ENCODE measurements at regions not wholly inside any gene's neighbourhood (a gene's known extent, or its start where the extent isn't known, plus 50 kb on each side); places are given as distances from the start of the nearest gene placed in this dataset.

- Histone ChIP-seq H3K4me2 (ENCODE audit: low read length) (no peak overlapping the region), H3K79me2 (ENCODE audit: control insufficient read depth, low read length) (no peaks in the 10 kb centered on the region), H3K9me2 (replicated peaks; ENCODE audit: control insufficient read depth, low read length) (no peaks in the 10 kb centered on the region), H3K4me1 (ENCODE audit: control insufficient read depth, low read length) (no peaks in the 10 kb centered on the region), H3K4me3 (ENCODE audit: low read length) (no peak overlapping the region), H3K27me3 (ENCODE audit: control insufficient read depth, low read length) (no peaks in the 10 kb centered on the region), H3K27ac (ENCODE audit: low read depth, low read length) (no peak overlapping the region), H3F3A (ENCODE audit: control insufficient read depth, insufficient read depth) (no peaks in the 10 kb centered on the region), H4K20me1 (ENCODE audit: control insufficient read depth, insufficient read depth, low read depth, low read length) (no peaks in the 10 kb centered on the region), H3K9me3 (ENCODE audit: control insufficient read depth, insufficient read depth, low read length) (no peaks in the 10 kb centered on the region), H3K36me3 (ENCODE audit: control insufficient read depth, low read length) (no peaks in the 10 kb centered on the region)
- TF ChIP-seq EZH2phosphoT487 (IDR thresholded peaks at IDR 0.05; ENCODE audit: borderline replicate concordance, low read length): no peak
- TF ChIP-seq, protein P1, sequence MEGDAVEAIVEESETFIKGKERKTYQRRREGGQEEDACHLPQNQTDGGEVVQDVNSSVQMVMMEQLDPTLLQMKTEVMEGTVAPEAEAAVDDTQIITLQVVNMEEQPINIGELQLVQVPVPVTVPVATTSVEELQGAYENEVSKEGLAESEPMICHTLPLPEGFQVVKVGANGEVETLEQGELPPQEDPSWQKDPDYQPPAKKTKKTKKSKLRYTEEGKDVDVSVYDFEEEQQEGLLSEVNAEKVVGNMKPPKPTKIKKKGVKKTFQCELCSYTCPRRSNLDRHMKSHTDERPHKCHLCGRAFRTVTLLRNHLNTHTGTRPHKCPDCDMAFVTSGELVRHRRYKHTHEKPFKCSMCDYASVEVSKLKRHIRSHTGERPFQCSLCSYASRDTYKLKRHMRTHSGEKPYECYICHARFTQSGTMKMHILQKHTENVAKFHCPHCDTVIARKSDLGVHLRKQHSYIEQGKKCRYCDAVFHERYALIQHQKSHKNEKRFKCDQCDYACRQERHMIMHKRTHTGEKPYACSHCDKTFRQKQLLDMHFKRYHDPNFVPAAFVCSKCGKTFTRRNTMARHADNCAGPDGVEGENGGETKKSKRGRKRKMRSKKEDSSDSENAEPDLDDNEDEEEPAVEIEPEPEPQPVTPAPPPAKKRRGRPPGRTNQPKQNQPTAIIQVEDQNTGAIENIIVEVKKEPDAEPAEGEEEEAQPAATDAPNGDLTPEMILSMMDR (IDR thresholded peaks at IDR 0.05; ENCODE audit: low read depth, low read length, poor library complexity, severe bottlenecking): no peak
Observed at GRCh38 chr18:67250776-67251424, 265.6 kb downstream of the DSEL start.

DNA sequence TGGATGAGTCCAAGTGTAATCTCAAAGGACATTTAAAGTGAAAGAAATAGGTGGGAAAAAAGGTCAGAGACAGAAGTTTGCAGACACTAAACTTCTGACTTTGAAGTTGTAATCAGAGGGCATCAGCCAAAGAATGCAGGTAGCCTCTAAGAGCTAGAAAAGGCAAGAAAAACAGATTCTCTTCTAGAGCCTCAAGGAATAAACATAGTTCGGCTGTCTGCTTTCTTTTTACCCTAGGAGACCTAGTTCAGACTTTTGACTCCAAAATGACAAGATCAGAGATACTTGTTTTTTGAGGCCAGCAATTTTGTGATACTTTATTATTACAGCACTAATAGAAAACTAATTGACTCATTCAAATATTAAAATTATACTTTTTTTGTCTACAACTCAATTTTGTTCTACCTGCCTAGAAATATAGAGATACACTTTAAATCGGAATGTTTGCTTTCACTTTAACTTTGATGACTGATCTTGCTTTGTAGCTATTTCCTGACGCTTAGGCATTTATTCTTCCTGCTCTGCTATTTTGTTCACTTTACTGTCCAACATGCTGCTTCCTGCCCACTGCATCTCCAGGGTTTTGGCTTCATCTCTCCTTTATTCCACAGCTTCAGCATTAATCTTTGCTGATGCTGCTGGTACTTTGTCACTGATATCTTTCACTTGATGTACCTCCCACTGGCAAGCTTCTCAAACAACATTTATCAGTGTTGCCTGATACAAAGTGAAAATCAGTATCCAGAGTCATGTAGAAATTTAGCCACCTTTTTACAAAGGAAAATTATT, 272.5 kb downstream of the DSEL start:
- no peaks in the 10 kb centered on the region for H4K20me1 ChIP-seq (ENCODE audit: control insufficient read depth, insufficient read depth, low read depth, low read length)
- no peaks in the 10 kb centered on the region for H3K4me1 ChIP-seq (ENCODE audit: control insufficient read depth, low read length)
- no peaks in the 10 kb centered on the region for H3K9me3 ChIP-seq (ENCODE audit: control insufficient read depth, insufficient read depth, low read length)
- no peaks in the 10 kb centered on the region for H3K27me3 ChIP-seq (ENCODE audit: control insufficient read depth, low read length)
- no peak overlapping the region for H3K27ac ChIP-seq (ENCODE audit: low read depth, low read length)
- no peaks in the 10 kb centered on the region for H3K36me3 ChIP-seq (ENCODE audit: control insufficient read depth, low read length)
- H3K4me2 ChIP-seq (ENCODE audit: low read length): no peak overlapping the region
- H3F3A ChIP-seq (ENCODE audit: control insufficient read depth, insufficient read depth): no peaks in the 10 kb centered on the region
- no peaks in the 10 kb centered on the region for H3K79me2 ChIP-seq (ENCODE audit: control insufficient read depth, low read length)
- no peaks in the 10 kb centered on the region for H3K9me2 ChIP-seq (replicated peaks; ENCODE audit: control insufficient read depth, low read length)
- TF ChIP-seq EZH2phosphoT487 (IDR thresholded peaks at IDR 0.05; ENCODE audit: borderline replicate concordance, low read length): no peak
- TF ChIP-seq, protein P1 (IDR thresholded peaks at IDR 0.05; ENCODE audit: low read depth, low read length, poor library complexity, severe bottlenecking): no peak
- H3K4me3 ChIP-seq (ENCODE audit: low read length): no peak overlapping the region

GRCh38 chr18:67242001-67242400, 274.5 kb downstream of the DSEL start:
- no peaks in the 10 kb centered on the region for H3K9me3 ChIP-seq (ENCODE audit: control insufficient read depth, insufficient read depth, low read length)
- H3K4me3 ChIP-seq (ENCODE audit: low read length): no peak overlapping the region
- H3K27me3 ChIP-seq (ENCODE audit: control insufficient read depth, low read length): no peaks in the 10 kb centered on the region
- H3K4me1 ChIP-seq (ENCODE audit: control insufficient read depth, low read length): no peaks in the 10 kb centered on the region
- no peak overlapping the region for H3K4me2 ChIP-seq (ENCODE audit: low read length)
- H3K36me3 ChIP-seq (ENCODE audit: control insufficient read depth, low read length): no peaks in the 10 kb centered on the region
- no peaks in the 10 kb centered on the region for H3K79me2 ChIP-seq (ENCODE audit: control insufficient read depth, low read length)
- H3K27ac ChIP-seq (ENCODE audit: low read depth, low read length): no peak overlapping the region
- H4K20me1 ChIP-seq (ENCODE audit: control insufficient read depth, insufficient read depth, low read depth, low read length): no peaks in the 10 kb centered on the region
- H3F3A ChIP-seq (ENCODE audit: control insufficient read depth, insufficient read depth): no peaks in the 10 kb centered on the region
- no peak for TF ChIP-seq EZH2phosphoT487 (IDR thresholded peaks at IDR 0.05; ENCODE audit: borderline replicate concordance, low read length)
- TF ChIP-seq, protein P1 (IDR thresholded peaks at IDR 0.05; ENCODE audit: low read depth, low read length, poor library complexity, severe bottlenecking): no peak
- H3K9me2 ChIP-seq (replicated peaks; ENCODE audit: control insufficient read depth, low read length): no peaks in the 10 kb centered on the region
